ENCODE measurements at regions not wholly inside any gene's neighbourhood (a gene's known extent, or its start where the extent isn't known, plus 50 kb on each side); places are given as distances from the start of the nearest gene placed in this dataset.
A peak's percentile ranks its signal among the peaks of the same experiment; 100 is the strongest.
"Not testable (repeated sequence)": the region's sequence is repeated elsewhere in the genome, so short reads cannot be mapped to it uniquely, and the experiment has no call there.

- DNase-seq, result no peak
These were observed 290.4 kb upstream of the DYNLRB2 start for GRCh38 chr16:80250381-80250780.

- not testable (repeated sequence) for DNase-seq
These were observed 297.5 kb upstream of the DYNLRB2 start for GRCh38 chr16:80243303-80243702.

DNA sequence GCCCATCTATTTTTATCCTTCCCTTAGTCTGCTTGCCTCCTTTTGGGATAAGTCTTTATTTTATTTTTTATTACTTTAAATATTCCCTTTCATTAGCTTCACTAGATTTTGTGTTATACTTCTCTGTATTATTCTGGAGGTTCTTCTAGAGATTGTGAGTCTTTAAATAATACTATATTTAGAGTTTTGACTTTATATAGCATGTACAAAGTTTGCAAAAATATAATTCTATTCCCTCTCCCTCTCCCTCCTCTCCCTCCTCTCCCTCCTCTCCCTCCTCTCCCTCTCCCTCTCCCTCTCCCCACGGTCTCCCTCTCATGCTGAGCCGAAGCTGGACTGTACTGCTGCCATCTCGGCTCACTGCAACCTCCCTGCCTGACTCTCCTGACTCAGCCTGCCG is 298.5 kb upstream of the DYNLRB2 start:
- not testable (repeated sequence) for DNase-seq

DNA sequence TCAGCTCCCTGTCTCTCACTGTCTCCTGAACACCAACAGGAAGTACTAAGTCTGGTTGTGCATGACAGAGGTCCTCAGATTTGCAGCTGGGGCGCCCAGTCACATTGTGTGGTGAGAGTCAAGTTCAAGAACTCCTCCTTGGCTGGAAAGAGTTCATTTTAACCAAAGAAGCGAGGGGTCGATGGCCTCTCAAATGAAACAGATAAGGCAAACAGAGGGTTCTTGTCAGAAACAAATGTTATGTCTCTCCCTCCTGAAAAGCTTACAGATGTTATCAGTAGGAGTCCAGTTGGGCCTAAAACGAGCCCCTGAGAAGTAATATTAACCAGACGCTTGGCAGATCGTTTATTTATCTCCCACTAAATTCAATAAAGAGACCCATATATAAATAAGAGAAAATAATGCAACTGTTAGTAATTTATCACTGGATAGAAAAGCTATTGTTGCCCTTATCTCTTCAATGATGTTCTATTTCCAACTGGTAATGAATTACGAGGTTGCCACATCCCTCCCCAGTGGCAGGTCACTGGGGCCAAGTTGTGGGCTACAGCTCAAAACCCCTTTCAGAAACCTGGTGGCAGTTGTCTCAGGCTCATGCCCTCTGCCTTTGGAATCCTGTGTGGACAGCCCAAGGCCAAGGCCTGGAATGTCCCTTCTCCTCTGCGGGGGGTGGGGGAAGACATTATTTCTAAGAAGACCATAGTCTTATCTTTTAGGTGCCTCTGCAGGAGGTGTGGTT is 307.5 kb upstream of the DYNLRB2 start:
- DNase-seq, result no peak

GRCh38 chr16:80231888-80232287 is 308.9 kb upstream of the DYNLRB2 start:
- no peak for DNase-seq

DNA sequence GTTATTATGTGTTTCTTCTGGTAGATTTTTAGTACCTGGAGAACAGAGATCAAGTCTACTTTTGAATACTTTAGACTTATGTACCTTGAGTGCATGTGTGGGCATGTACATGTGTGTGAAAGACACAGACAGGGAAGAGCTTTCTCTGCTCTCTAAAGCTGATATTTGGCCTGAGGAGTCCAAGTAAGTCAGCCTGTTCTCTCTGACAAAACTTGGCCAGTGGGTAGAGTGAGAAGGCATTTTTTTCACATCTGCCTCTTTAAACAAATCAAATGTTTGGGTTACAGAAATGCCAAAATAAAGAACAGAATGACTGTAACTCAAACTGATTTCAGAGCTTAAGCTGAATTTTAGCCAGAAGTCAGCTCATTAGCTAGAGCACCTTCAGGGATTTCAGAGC is 309.7 kb upstream of the DYNLRB2 start:
- no peak for DNase-seq

DNA sequence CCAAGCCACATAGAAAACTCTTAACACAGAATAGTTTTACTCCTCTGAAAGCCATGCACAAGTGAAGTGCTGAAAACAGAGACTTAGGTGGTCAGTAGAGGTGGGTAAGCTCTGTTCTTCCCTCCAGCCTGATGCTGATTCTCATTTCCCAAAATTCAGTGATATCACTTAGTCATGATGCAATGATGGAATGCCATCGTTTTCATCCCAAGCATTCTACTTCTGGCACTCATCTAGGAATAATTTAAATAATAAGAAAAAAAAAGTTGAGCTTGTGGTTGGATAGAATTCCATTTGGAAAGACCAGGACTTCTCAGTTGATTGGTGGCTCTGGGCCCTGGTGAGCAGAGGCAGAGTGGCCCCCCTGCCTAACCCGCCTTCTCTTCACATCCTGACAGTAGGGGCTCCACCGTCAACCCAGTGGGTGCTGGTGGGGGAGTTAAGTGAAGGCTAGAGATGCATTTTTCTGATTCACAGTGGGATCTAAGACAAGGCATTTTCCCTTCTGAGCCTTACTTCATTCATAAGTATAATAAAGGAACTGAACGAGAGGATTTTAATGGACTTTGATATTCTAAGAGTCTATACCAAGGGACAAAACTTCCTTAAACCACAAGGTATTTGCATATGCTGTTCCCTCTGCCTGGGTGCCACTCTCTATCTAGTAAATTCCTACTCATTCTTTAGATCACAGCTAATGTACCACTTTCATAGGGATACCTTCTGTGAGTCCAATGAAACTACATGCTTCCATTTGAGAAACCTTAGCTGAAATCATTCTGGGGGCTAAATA is 310.3 kb upstream of the DYNLRB2 start:
- no peak for DNase-seq

DNA sequence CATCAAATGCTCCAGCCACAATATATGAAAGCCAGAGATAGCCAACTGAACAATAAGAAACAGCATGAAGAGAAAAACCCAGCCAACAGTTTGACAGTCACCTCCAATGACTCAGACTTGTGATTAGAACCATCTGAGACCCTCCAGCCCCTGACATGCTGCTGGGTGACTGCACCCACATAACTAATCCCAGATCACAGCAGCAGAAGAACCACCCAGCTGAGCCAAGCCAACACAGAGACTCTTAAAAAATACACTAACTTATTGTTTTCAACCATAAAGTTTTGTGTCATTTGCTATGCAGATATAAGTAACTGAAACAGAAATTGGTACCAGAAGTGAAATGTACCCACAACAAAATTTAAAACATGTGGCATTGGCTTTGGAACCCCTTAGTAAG is 314.3 kb upstream of the DYNLRB2 start:
- DNase-seq, result no peak

DNA sequence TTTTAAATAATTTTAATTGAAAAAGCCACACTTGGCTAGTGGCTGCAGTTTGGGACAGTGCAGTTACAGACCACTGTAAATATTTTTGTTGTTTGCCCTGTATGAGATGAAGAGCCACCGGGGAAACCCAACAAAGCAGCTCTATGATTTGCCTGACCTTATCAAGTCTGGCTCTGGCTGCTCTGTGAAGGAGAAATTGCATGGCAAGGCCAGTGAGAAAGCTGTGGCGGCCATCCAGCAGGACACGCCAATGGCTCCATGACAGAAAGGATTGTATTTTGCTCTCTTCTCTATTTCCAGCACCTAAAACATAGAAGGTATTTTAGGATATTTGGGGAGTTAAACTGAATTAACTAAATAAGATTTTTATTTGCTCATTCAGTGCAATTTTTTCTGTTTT is 330.0 kb upstream of the DYNLRB2 start:
- no peak for DNase-seq

DNA sequence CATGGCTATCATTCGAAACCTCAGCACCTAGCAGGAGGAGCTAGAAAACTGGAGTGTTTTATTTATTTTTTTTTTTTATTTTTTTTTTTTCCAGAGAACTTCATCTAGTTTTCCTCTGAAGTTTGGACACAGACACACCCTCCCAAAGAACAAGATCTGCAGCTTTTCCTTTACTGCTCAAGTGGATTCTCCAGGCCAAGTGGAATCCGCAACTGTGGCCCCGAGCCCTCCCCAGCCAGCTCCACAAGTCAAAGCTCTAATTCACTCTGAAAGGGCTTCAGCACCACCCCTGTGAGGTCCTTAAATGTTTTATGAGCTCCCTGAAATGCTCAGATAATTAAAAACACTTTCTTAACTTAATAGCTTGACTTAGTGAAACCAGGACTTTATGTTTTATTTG is 332.1 kb upstream of the DYNLRB2 start:
- no peak for DNase-seq

DNA sequence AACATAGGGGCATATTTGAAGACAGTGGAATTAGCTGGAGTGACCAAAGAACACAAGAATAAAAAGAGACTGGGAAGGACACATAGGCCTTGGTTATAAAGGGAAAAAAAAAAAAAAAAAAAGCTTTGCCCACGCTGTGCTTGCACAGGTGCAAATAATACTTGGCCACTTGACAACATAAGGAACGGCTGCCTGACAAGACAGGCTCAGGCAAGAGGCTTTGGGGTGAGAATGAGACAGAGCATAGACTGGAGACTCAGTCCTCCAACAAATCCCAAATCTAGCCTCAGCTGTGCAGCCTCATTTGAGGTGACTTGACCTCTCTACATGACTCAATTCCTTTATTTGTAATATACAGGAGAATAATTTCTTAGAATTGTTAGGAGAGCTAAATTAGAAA is 332.8 kb upstream of the DYNLRB2 start:
- peak; percentile 27 for DNase-seq

GRCh38 chr16:80203821-80204220 is 337.0 kb upstream of the DYNLRB2 start:
- DNase-seq, result no peak

GRCh38 chr16:80202831-80203413 is 337.9 kb upstream of the DYNLRB2 start:
- peak; percentile 1 for DNase-seq

DNA sequence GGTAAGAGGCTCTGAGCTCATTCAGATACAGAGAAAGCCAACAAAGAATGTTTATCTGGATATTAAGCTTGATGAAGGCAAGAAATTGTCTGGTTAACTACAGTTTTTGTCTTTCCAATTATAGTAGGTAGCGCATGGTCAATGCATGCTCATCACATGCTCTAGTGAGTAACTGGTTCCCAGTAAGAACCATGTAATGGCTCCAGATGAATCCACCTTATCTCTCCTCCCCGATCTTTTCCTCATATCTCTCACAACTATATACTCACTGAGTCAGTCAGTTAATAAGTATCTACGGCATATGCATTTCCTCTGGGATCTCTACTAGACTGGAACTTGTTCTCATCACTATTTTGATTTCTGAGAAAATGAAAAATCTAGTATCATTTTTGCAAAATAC is 340.7 kb upstream of the DYNLRB2 start:
- no peak for DNase-seq

GRCh38 chr16:80199614-80200013 is 341.2 kb upstream of the DYNLRB2 start:
- no peak for DNase-seq

- DNase-seq, result peak; percentile 79
These were observed 342.2 kb upstream of the DYNLRB2 start for GRCh38 chr16:80198311-80199299.

GRCh38 chr16:80197741-80198201 is 343.0 kb upstream of the DYNLRB2 start:
- DNase-seq, result no peak

DNA sequence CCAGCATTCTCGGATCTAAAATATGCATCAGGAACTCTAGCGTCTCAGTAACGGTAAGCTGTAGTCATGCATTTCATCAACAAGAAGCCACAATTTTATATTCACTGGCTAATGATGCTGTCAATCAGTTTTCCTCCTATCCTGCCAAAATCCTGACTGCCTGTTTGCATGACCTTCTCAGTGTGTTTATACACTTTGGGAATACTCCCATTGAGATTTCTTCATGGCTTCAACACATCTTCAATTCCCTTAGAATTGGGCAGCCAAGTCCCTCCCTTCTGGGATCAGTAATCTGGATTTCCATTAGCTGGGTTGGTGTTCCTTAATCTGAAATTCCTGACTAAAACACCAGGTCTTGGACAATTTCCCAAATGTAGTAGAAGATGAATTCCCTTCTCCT is 348.9 kb upstream of the DYNLRB2 start:
- DNase-seq, result no peak

- DNase-seq, result no peak
These were observed 351.2 kb upstream of the DYNLRB2 start for GRCh38 chr16:80189476-80190175.

DNA sequence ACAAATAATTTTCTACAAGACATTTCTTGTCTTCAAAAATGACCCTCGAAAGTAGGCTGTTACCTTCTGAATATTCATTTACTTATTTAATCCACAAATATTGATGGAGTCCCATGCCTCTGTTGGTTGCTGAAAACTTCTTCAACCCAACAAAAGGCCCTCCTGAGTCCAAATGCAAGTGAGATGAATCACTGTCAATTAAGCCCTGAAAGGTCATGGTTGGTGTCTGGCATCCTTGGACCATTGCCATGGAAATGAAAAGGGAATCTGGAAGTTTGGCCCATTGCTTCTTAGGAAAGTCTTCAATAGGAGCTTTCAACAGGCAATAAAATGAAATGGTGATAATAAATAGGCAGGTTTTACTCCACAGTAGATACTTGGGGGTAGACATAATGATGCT is 364.7 kb upstream of the DYNLRB2 start:
- no peak for DNase-seq

DNA sequence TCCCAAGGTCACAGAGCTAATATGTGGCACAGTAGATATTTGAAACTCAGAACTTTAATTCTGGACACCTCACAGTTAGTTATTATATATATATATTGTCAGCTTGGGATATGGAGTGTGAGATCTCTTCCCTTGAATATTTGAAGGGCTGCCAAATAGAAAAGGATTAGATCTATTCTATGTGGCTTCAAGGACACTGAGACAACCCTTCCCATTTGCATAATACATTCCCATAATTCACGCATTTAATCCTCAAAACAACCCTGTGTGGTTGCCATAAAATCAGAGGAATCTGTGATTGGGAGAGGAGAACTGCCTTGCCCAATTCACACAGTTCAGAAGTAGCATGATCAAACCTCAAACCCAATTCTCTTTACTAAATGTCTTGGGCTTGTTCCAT is 365.8 kb upstream of the DYNLRB2 start:
- DNase-seq, result no peak

DNA sequence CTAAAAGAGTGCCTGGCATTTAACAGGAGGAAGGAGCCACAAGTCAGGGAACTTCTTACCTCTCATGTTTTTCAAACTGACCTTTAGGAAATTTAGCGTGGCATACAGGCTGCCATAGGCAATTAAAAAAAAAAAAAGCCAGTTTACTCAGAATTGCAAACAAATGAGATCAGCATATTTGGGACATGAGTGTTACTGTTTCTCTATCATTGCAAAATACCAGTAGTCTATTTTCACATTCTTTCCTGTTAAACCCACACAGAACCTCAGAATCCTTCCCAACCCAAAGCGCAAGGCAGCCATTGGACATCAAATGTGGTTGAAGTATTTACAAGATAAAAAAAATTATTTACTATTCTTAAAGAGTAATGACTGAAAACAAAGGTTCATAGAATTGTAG is 366.4 kb upstream of the DYNLRB2 start:
- DNase-seq, result no peak
